MM.1S (cell line): ENCODE measurements at regions not wholly inside any gene's neighbourhood (a gene's known extent, or its start where the extent isn't known, plus 50 kb on each side); places are given as distances from the start of the nearest gene placed in this dataset.

Experiments
- DNase-seq: peaks from one replicate; pipeline ENCODE4 v3.0.0-alpha.2; 2015
- H2AFZ ChIP-seq: fragments of 300-600 bp; sonication (generic); 2 replicates; pipeline ENCODE4 v1.6.0; 2016; ENCODE audit warnings: antibody characterized with exemption, low read length
- H3F3A ChIP-seq: fragments of 300-600 bp; sonication (generic); 2 replicates; pipeline ENCODE4 v1.6.1; 2016; ENCODE audit warnings: mild to moderate bottlenecking, antibody characterized with exemption, low read length, moderate library complexity, mixed read lengths; ENCODE audit not compliant: insufficient read depth
- H3K27ac ChIP-seq: fragments of 300-600 bp; sonication (generic); 2 replicates; pipeline ENCODE4 v1.5.1; 2016; ENCODE audit warnings: mild to moderate bottlenecking, low read length
- H3K27me3 ChIP-seq: fragments of 300-600 bp; sonication (generic); replicated peaks from 2 replicates; pipeline ENCODE4 v1.6.0; 2016; ENCODE audit warnings: low read length; ENCODE audit not compliant: insufficient read depth
- H3K36me3 ChIP-seq: fragments of 300-600 bp; sonication (generic); replicated peaks from 2 replicates; pipeline ENCODE4 v1.6.1; 2016; ENCODE audit warnings: mild to moderate bottlenecking, low read length, mixed read lengths; ENCODE audit not compliant: insufficient read depth
- H3K4me1 ChIP-seq: fragments of 300-600 bp; sonication (generic); 2 replicates; pipeline ENCODE4 v1.6.1; 2016; ENCODE audit warnings: low read length, mixed read lengths
- H3K4me2 ChIP-seq: fragments of 300-600 bp; sonication (generic); 2 replicates; pipeline ENCODE4 v1.6.0; 2016; ENCODE audit warnings: low read depth, low read length
- H3K4me3 ChIP-seq: fragments of 300-600 bp; sonication (generic); 2 replicates; pipeline ENCODE4 v1.5.1; 2016; ENCODE audit warnings: low read length, mixed read lengths
- H3K79me2 ChIP-seq: fragments of 300-600 bp; sonication (generic); 2 replicates; pipeline ENCODE4 v1.6.1; 2016; ENCODE audit warnings: mixed run types, low read length, mixed read lengths
- H3K9ac ChIP-seq: fragments of 300-600 bp; sonication (generic); 2 replicates; pipeline ENCODE4 v1.6.1; 2016; ENCODE audit warnings: low read length, mixed read lengths
- H3K9me2 ChIP-seq: fragments of 300-600 bp; sonication (generic); replicated peaks from 2 replicates; pipeline ENCODE4 v1.6.1; 2016; ENCODE audit warnings: mild to moderate bottlenecking, low read length, mixed read lengths; ENCODE audit not compliant: insufficient read depth
- H3K9me3 ChIP-seq: fragments of 300-600 bp; sonication (generic); replicated peaks from 2 replicates; pipeline ENCODE4 v1.6.1; 2016; ENCODE audit warnings: mild to moderate bottlenecking, low read length, mixed read lengths; ENCODE audit not compliant: insufficient read depth
- H4K20me1 ChIP-seq: fragments of 300-600 bp; sonication (generic); 2 replicates; pipeline ENCODE4 v1.6.1; 2016; ENCODE audit warnings: mild to moderate bottlenecking, low read length, moderate library complexity, mixed read lengths; ENCODE audit not compliant: insufficient read depth
- CTCF ChIP-seq: fragments of 300-600 bp; sonication (generic); IDR thresholded peaks from 2 replicates; pipeline ENCODE4 v1.5.1; 2016; ENCODE audit warnings: antibody characterized with exemption, low read length, mixed read lengths
- EZH2 ChIP-seq: fragments of 300-600 bp; sonication (generic); optimal IDR thresholded peaks from 2 replicates; pipeline ENCODE3; 2017; ENCODE audit warnings: low read depth, mild to moderate bottlenecking, antibody characterized with exemption, low read length, mixed read lengths
- EZH2phosphoT487 ChIP-seq: fragments of 300-600 bp; sonication (generic); IDR thresholded peaks from 2 replicates; pipeline ENCODE4 v1.6.1; 2018; ENCODE audit warnings: antibody characterized with exemption, low read length

- Histone ChIP-seq H3K4me3 (no peak overlapping the region), H3K27me3 (no peaks in the 10 kb centered on the region), H3K4me1 (no peaks in the 10 kb centered on the region), H3K9me3 (no peaks in the 10 kb centered on the region), H3K27ac (no peak overlapping the region), H3K36me3 (no peaks in the 10 kb centered on the region), H4K20me1 (no peaks in the 10 kb centered on the region), H3K9ac (no peak overlapping the region), H3K4me2 (no peak overlapping the region), H3F3A (no peaks in the 10 kb centered on the region), H3K9me2 (no peaks in the 10 kb centered on the region), H3K79me2 (no peaks in the 10 kb centered on the region), H2AFZ (no peak overlapping the region)
- DNase-seq, result no peak
- TF ChIP-seq EZH2 (no peak), EZH2phosphoT487 (no peak), CTCF (no peak)
Observed at GRCh38 chr2:215537611-215538010, 101.7 kb upstream of the FN1 start.

GRCh38 chr2:215536510-215536909 is 100.6 kb upstream of the FN1 start:
- no peaks in the 10 kb centered on the region for H4K20me1 ChIP-seq
- H2AFZ ChIP-seq, result no peak overlapping the region
- H3F3A ChIP-seq, result no peaks in the 10 kb centered on the region
- DNase-seq, result no peak
- no peak overlapping the region for H3K4me2 ChIP-seq
- TF ChIP-seq EZH2phosphoT487 (no peak), EZH2 (no peak), CTCF (no peak)
- no peak overlapping the region for H3K27ac ChIP-seq
- H3K79me2 ChIP-seq, result no peaks in the 10 kb centered on the region
- no peak overlapping the region for H3K9ac ChIP-seq
- no peaks in the 10 kb centered on the region for H3K27me3 ChIP-seq
- H3K4me1 ChIP-seq, result no peaks in the 10 kb centered on the region
- H3K9me2 ChIP-seq, result no peaks in the 10 kb centered on the region
- no peak overlapping the region for H3K4me3 ChIP-seq
- no peaks in the 10 kb centered on the region for H3K9me3 ChIP-seq
- H3K36me3 ChIP-seq, result no peaks in the 10 kb centered on the region

- H3K27ac ChIP-seq, result no peak overlapping the region
- H3K36me3 ChIP-seq, result no peaks in the 10 kb centered on the region
- no peaks in the 10 kb centered on the region for H3K4me1 ChIP-seq
- no peak for DNase-seq
- no peaks in the 10 kb centered on the region for H3K9me2 ChIP-seq
- no peaks in the 10 kb centered on the region for H3K79me2 ChIP-seq
- no peaks in the 10 kb centered on the region for H3K27me3 ChIP-seq
- no peak overlapping the region for H3K4me2 ChIP-seq
- no peaks in the 10 kb centered on the region for H4K20me1 ChIP-seq
- no peaks in the 10 kb centered on the region for H3F3A ChIP-seq
- H3K9ac ChIP-seq, result no peak overlapping the region
- no peak overlapping the region for H2AFZ ChIP-seq
- no peaks in the 10 kb centered on the region for H3K9me3 ChIP-seq
- H3K4me3 ChIP-seq, result no peak overlapping the region
- TF ChIP-seq EZH2phosphoT487 (no peak), CTCF (no peak), EZH2 (no peak)
Observed at GRCh38 chr2:215535741-215536140, 99.9 kb upstream of the FN1 start.
